Activated B cell treated with CpG ODN at 0.5 μM for 24 hours (primary cell): ENCODE measurements at regions not wholly inside any gene's neighbourhood (a gene's known extent, or its start where the extent isn't known, plus 50 kb on each side); places are given as distances from the start of the nearest gene placed in this dataset.

Experiments
- ATAC-seq: fragments of 200-7000 bp; cut with Tn5 transposase; one replicate; pipeline ENCODE4 v1.10.0; 2021; ENCODE audit warnings: low read depth, mild to moderate bottlenecking, moderate library complexity
- CTCF ChIA-PET: fragments of 350-600 bp; sonication (Branson Sonifier 250); formaldehyde crosslinking; loops from one replicate; lab custom pipeline; 2021; ENCODE audit warnings: antibody characterized with exemption; lab: Charles Lee
- POLR2A ChIA-PET: fragments of 350-600 bp; sonication (Branson Sonifier 250); formaldehyde crosslinking; loops from one replicate; lab custom pipeline; 2021; ENCODE audit warnings: antibody characterized with exemption; lab: Charles Lee
- DNase-seq: peaks from one replicate; pipeline ENCODE4 v3.0.0; 2022
- H3K27ac Mint-ChIP-seq: one replicate; pipeline ENCODE4 v1.8.0; 2020; ENCODE audit warnings: mixed read lengths
- H3K27me3 Mint-ChIP-seq: one replicate; pipeline ENCODE4 v1.8.0; 2021; ENCODE audit warnings: mixed read lengths
- H3K36me3 Mint-ChIP-seq: one replicate; pipeline ENCODE4 v1.8.0; 2021; ENCODE audit warnings: low read depth, mixed read lengths
- H3K4me1 Mint-ChIP-seq: one replicate; pipeline ENCODE4 v1.8.0; 2021; ENCODE audit warnings: mixed read lengths
- H3K4me3 Mint-ChIP-seq: one replicate; pipeline ENCODE4 v1.8.0; 2020; ENCODE audit warnings: mild to moderate bottlenecking, mixed read lengths
- H3K9me3 Mint-ChIP-seq: one replicate; pipeline ENCODE4 v1.8.0; 2020; ENCODE audit warnings: mixed read lengths
- CTCF ChIP-seq: fragments of 200-600 bp; IDR thresholded peaks from one replicate; pipeline ENCODE4 v1.8.0; 2022; ENCODE audit warnings: antibody characterized with exemption, mild to moderate bottlenecking
- intact Hi-C: fragments of 100-400 bp; cut with micrococcal nuclease; formaldehyde crosslinking; loops from one replicate; pipeline ENCODE4 v1.15.1; 2024

GRCh38 chr4:54371173-54371572 is 142.1 kb downstream of the PDGFRA start:
- TF ChIP-seq CTCF, result no peak
- H3K4me1 Mint-ChIP-seq, result no peaks in the 10 kb centered on the region
- H3K4me3 Mint-ChIP-seq, result no peak overlapping the region
- no peaks in the 10 kb centered on the region for H3K36me3 Mint-ChIP-seq
- H3K27ac Mint-ChIP-seq, result no peak overlapping the region
- ATAC-seq (no peak), DNase-seq (no peak)
- intact Hi-C loops, result no loop called here
- no peaks in the 10 kb centered on the region for H3K9me3 Mint-ChIP-seq
- H3K27me3 Mint-ChIP-seq, result peaks cover 2% of the 10 kb centered on the region
- ChIA-PET POLR2A (no interaction called here), CTCF (no interaction called here)

GRCh38 chr4:54372951-54373350 is 143.9 kb downstream of the PDGFRA start:
- no peak for TF ChIP-seq CTCF
- no peak for ATAC-seq
- no peaks in the 10 kb centered on the region for H3K9me3 Mint-ChIP-seq
- H3K4me3 Mint-ChIP-seq, result no peak overlapping the region
- POLR2A ChIA-PET, result no interaction called here
- no peak overlapping the region for H3K27ac Mint-ChIP-seq
- CTCF ChIA-PET, result no interaction called here
- intact Hi-C loops, result no loop called here
- H3K4me1 Mint-ChIP-seq, result no peaks in the 10 kb centered on the region
- DNase-seq, result no peak
- H3K27me3 Mint-ChIP-seq, result peaks cover 2% of the 10 kb centered on the region
- H3K36me3 Mint-ChIP-seq, result no peaks in the 10 kb centered on the region

- no peak for ATAC-seq
- no peaks in the 10 kb centered on the region for H3K36me3 Mint-ChIP-seq
- H3K4me3 Mint-ChIP-seq, result no peak overlapping the region
- H3K27me3 Mint-ChIP-seq, result no peaks in the 10 kb centered on the region
- H3K4me1 Mint-ChIP-seq, result no peaks in the 10 kb centered on the region
- no peaks in the 10 kb centered on the region for H3K9me3 Mint-ChIP-seq
- POLR2A ChIA-PET, result no interaction called here
- H3K27ac Mint-ChIP-seq, result no peak overlapping the region
- no peak for DNase-seq
- intact Hi-C loops, result no loop called here
- CTCF ChIA-PET, result no interaction called here
- no peak for TF ChIP-seq CTCF
These were observed 144.7 kb downstream of the PDGFRA start for GRCh38 chr4:54373718-54374210.

- Mint-ChIP-seq H3K9me3 (no peaks in the 10 kb centered on the region), H3K27ac (no peak overlapping the region), H3K4me1 (no peaks in the 10 kb centered on the region), H3K36me3 (no peaks in the 10 kb centered on the region), H3K27me3 (peaks cover 4% of the 10 kb centered on the region), H3K4me3 (no peak overlapping the region)
- DNase-seq, result no peak
- no peak for TF ChIP-seq CTCF
- POLR2A ChIA-PET, result no interaction called here
- ATAC-seq, result no peak
- CTCF ChIA-PET, result no interaction called here
- intact Hi-C loops, result no loop called here
These were observed 149.4 kb downstream of the PDGFRA start for GRCh38 chr4:54378461-54378860.

GRCh38 chr4:54384152-54384551 is 155.1 kb downstream of the PDGFRA start:
- POLR2A ChIA-PET, result no interaction called here
- no peak for TF ChIP-seq CTCF
- intact Hi-C loops, result no loop called here
- CTCF ChIA-PET, result no interaction called here
- ATAC-seq (no peak), DNase-seq (no peak)
- H3K27ac Mint-ChIP-seq, result no peak overlapping the region
- H3K27me3 Mint-ChIP-seq, result peaks cover 4% of the 10 kb centered on the region
- H3K4me3 Mint-ChIP-seq, result no peak overlapping the region
- H3K36me3 Mint-ChIP-seq, result no peaks in the 10 kb centered on the region
- no peaks in the 10 kb centered on the region for H3K4me1 Mint-ChIP-seq
- H3K9me3 Mint-ChIP-seq, result peaks cover 5% of the 10 kb centered on the region
